ENCODE measurements at regions not wholly inside any gene's neighbourhood (a gene's known extent, or its start where the extent isn't known, plus 50 kb on each side); places are given as distances from the start of the nearest gene placed in this dataset.

DNA sequence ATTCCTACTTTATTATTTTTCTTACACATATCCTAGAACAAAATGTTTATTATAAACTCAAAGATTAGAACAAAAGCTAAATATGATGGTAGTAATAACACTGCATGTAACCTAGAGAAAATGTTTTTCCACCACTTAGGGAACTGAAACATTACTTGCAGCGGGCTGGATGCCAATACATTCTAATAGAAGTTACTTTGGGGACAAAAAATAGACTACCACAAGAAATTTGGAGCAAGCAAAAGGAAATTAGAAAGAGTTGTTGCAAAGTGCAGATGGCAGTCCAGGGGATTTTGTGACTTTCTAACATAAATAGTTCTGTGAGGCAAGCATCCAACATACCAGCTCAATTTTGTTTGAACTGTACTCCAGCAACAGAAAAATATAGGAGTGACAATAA, 255.3 kb upstream of the GRIN3A start:
- no peaks in the 10 kb centered on the region for H3K4me1 ChIP-seq
- TF ChIP-seq EP300 (IDR thresholded peaks at IDR 0.05) (no peak), POLR2A (IDR thresholded peaks at IDR 0.05) (no peak), POLR2AphosphoS5 (IDR thresholded peaks at IDR 0.05) (no peak), CTCF (IDR thresholded peaks at IDR 0.05) (no peak)
- no peaks in the 10 kb centered on the region for H3K36me3 ChIP-seq
- no peaks in the 10 kb centered on the region for H3K27me3 ChIP-seq
- 72 to 73% methylated on average over 1 of the region's 1 CpG for whole genome bisulfite sequencing, 2 donors
- H3K9me3 ChIP-seq, result no peaks in the 10 kb centered on the region
- H3K27ac ChIP-seq, result no peak overlapping the region
- H3K4me3 ChIP-seq, result no peak overlapping the region
- DNase-seq (no peak), ATAC-seq (ENCODE audit: low FRiP score in 2 of 2) (no peak)

GRCh38 chr9:101991926-101992325, 253.5 kb upstream of the GRIN3A start:
- H3K27ac ChIP-seq, result no peak overlapping the region
- DNase-seq (no peak), ATAC-seq (ENCODE audit: low FRiP score in 2 of 2) (no peak)
- H3K9me3 ChIP-seq, result no peaks in the 10 kb centered on the region
- no peaks in the 10 kb centered on the region for H3K27me3 ChIP-seq
- H3K36me3 ChIP-seq, result no peaks in the 10 kb centered on the region
- no peak for TF ChIP-seq POLR2AphosphoS5 (IDR thresholded peaks at IDR 0.05)
- TF ChIP-seq EP300 (IDR thresholded peaks at IDR 0.05), result no peak
- TF ChIP-seq POLR2A (IDR thresholded peaks at IDR 0.05), result no peak
- no peak for TF ChIP-seq CTCF (IDR thresholded peaks at IDR 0.05)
- no peak overlapping the region for H3K4me3 ChIP-seq
- H3K4me1 ChIP-seq, result no peaks in the 10 kb centered on the region

- ATAC-seq (ENCODE audit: low FRiP score in 2 of 2), result no peak
- 0% methylated on average over 2 of the region's 2 CpGs for WGBS, 2 donors
Measured at GRCh38 chr9:101977614-101978210, 239.3 kb upstream of the GRIN3A start.

DNA sequence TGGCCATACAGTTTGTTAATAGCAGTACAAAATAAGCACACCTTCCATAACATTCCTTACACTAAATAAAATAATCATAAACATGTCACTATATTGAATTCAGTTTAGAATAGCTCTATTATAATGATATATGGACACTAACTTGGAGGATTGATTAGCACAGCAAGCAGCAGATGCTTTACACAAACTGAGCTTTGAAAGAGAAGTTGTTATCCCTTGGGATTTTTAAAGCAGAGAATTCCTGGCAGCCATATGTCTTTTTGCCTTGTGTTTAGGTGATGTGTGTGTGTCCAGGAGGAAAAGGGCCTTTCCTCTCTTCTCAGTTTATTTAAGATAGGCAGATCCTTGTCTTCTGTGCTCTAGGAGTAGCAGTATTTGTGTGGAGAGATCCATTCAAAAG, 232.2 kb upstream of the GRIN3A start:
- H3K4me3 ChIP-seq, result no peak overlapping the region
- ATAC-seq (ENCODE audit: low FRiP score in 2 of 2) (no peak), DNase-seq (no peak)
- TF ChIP-seq POLR2A (IDR thresholded peaks at IDR 0.05) (no peak), EP300 (IDR thresholded peaks at IDR 0.05) (no peak), POLR2AphosphoS5 (IDR thresholded peaks at IDR 0.05) (no peak), CTCF (IDR thresholded peaks at IDR 0.05) (no peak)
- no peaks in the 10 kb centered on the region for H3K9me3 ChIP-seq
- H3K36me3 ChIP-seq, result no peaks in the 10 kb centered on the region
- no peaks in the 10 kb centered on the region for H3K4me1 ChIP-seq
- no peaks in the 10 kb centered on the region for H3K27me3 ChIP-seq
- H3K27ac ChIP-seq, result no peak overlapping the region

More at GRCh38 chr9:101977614-101978210, 239.3 kb upstream of the GRIN3A start:
- no peaks in the 10 kb centered on the region for H3K36me3 ChIP-seq
- TF ChIP-seq CTCF (IDR thresholded peaks at IDR 0.05), result peak in 4 of 6 experiments; percentile 13 to 38 (median 27)
- no peak for TF ChIP-seq POLR2AphosphoS5 (IDR thresholded peaks at IDR 0.05)
- H3K27me3 ChIP-seq, result no peaks in the 10 kb centered on the region
- no peaks in the 10 kb centered on the region for H3K4me1 ChIP-seq
- no peak overlapping the region for H3K27ac ChIP-seq
- no peak overlapping the region for H3K4me3 ChIP-seq
- DNase-seq, result no peak
- no peaks in the 10 kb centered on the region for H3K9me3 ChIP-seq

DNA sequence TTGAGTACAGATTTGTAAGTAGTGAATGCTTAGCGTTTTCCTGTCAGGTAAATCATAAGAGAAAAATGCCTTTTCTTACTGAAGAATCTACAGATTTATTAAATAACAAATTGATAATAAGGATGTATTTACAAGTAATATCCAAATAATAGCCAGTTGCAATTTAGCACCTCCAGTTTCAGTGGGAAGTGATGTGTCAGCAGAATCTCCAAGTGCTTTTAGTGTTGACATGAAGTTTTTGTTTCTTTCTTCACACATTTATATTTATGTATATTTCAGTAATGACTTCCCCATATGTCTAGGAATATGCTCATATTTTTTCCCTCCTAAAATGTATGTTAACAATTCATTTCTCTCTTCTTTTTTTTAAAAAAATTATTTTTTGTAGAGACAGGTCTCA, 229.9 kb upstream of the GRIN3A start:
- no peak for DNase-seq
- WGBS, 2 donors, result 91 to 92% methylated on average over 1 of the region's 1 CpG
- H3K27me3 ChIP-seq, result no peaks in the 10 kb centered on the region
- no peak for ATAC-seq (ENCODE audit: low FRiP score in 2 of 2)
- H3K4me3 ChIP-seq, result no peak overlapping the region
- H3K4me1 ChIP-seq, result no peaks in the 10 kb centered on the region
- no peaks in the 10 kb centered on the region for H3K9me3 ChIP-seq
- H3K27ac ChIP-seq, result no peak overlapping the region
- TF ChIP-seq POLR2A (IDR thresholded peaks at IDR 0.05) (no peak), EP300 (IDR thresholded peaks at IDR 0.05) (no peak), POLR2AphosphoS5 (IDR thresholded peaks at IDR 0.05) (no peak), CTCF (IDR thresholded peaks at IDR 0.05) (no peak)
- H3K36me3 ChIP-seq, result no peaks in the 10 kb centered on the region

Measured in upper lobe of left lung (tissue), 6 donors.